Glutamatergic neuron (in vitro differentiated cells): ENCODE measurements at regions not wholly inside any gene's neighbourhood (a gene's known extent, or its start where the extent isn't known, plus 50 kb on each side); places are given as distances from the start of the nearest gene placed in this dataset.

ENCODE experiments used
- DNase-seq: peaks from one replicate; pipeline ENCODE4 v3.0.0; 2022
- H3K27ac Mint-ChIP-seq: one replicate; pipeline ENCODE4 v1.8.0; 2020; ENCODE audit warnings: mild to moderate bottlenecking, mixed read lengths, inconsistent platforms; ENCODE audit not compliant: unreplicated experiment
- H3K27me3 Mint-ChIP-seq: one replicate; pipeline ENCODE4 v1.8.0; 2020; ENCODE audit warnings: mild to moderate bottlenecking, moderate library complexity, mixed read lengths, inconsistent platforms; ENCODE audit not compliant: unreplicated experiment
- H3K36me3 Mint-ChIP-seq: one replicate; pipeline ENCODE4 v1.8.0; 2020; ENCODE audit warnings: mild to moderate bottlenecking, mixed read lengths, inconsistent platforms; ENCODE audit not compliant: unreplicated experiment
- H3K4me1 Mint-ChIP-seq: one replicate; pipeline ENCODE4 v1.8.0; 2020; ENCODE audit warnings: mild to moderate bottlenecking, low read depth, mixed read lengths, inconsistent platforms; ENCODE audit not compliant: unreplicated experiment
- H3K4me3 Mint-ChIP-seq: one replicate; pipeline ENCODE4 v1.8.0; 2020; ENCODE audit warnings: mild to moderate bottlenecking, mixed read lengths, inconsistent platforms; ENCODE audit not compliant: unreplicated experiment
- H3K9me3 Mint-ChIP-seq: one replicate; pipeline ENCODE4 v1.8.0; 2020; ENCODE audit warnings: mild to moderate bottlenecking, moderate library complexity, mixed read lengths, inconsistent platforms; ENCODE audit not compliant: unreplicated experiment
- TF ChIP-seq, protein P1 (sequence below): fragments of 200-600 bp; sonication (generic); IDR thresholded peaks from one replicate; pipeline ENCODE4 v1.5.0; 2021; ENCODE audit not compliant: partially characterized antibody, unreplicated experiment

DNA sequence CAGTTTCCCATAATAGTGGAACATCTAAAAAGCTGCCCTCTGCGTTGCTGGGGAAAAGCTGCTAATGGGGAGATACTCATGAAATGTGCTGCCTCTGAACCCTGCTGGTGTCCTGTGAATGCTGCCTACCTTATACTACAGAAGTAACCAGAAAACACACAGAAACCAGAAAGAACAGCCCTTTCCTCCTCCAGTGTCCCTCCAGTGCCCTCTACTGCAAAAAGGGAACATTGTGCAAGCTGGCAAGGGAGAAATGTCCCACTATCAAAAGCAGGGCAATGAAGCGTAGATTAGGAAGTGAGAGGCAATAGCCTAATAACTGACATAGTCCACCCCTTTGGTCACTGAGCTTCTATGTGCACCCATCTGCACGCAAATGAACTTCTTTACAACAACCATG, 162.7 kb upstream of the ETAA1 start:
- Mint-ChIP-seq H3K27ac (no peak overlapping the region), H3K36me3 (no peaks in the 10 kb centered on the region), H3K4me1 (no peaks in the 10 kb centered on the region), H3K27me3 (no peaks in the 10 kb centered on the region), H3K4me3 (no peak overlapping the region), H3K9me3 (no peaks in the 10 kb centered on the region)
- no peak for DNase-seq
- TF ChIP-seq, protein P1, sequence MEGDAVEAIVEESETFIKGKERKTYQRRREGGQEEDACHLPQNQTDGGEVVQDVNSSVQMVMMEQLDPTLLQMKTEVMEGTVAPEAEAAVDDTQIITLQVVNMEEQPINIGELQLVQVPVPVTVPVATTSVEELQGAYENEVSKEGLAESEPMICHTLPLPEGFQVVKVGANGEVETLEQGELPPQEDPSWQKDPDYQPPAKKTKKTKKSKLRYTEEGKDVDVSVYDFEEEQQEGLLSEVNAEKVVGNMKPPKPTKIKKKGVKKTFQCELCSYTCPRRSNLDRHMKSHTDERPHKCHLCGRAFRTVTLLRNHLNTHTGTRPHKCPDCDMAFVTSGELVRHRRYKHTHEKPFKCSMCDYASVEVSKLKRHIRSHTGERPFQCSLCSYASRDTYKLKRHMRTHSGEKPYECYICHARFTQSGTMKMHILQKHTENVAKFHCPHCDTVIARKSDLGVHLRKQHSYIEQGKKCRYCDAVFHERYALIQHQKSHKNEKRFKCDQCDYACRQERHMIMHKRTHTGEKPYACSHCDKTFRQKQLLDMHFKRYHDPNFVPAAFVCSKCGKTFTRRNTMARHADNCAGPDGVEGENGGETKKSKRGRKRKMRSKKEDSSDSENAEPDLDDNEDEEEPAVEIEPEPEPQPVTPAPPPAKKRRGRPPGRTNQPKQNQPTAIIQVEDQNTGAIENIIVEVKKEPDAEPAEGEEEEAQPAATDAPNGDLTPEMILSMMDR: no peak

DNA sequence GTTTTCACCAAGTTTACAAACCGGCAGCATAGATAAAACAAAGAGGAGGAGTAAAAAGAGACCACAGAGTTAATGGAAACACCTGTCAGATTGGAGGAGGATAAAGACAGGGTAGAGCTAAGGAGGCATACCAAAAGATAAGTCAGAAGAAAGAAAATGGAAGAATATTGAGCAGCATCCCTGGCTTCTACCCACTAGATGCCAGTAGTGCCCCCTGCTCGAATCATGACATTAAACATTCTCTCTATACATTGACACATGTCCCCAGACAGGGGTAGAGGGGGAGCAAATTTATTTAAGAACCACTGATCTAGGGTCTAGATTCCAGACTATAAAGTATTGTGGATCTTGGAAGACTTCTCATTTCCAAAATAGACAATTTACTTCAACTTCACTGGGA, 159.8 kb upstream of the ETAA1 start:
- no peak overlapping the region for H3K27ac Mint-ChIP-seq
- H3K4me3 Mint-ChIP-seq: no peak overlapping the region
- H3K4me1 Mint-ChIP-seq: no peaks in the 10 kb centered on the region
- no peaks in the 10 kb centered on the region for H3K27me3 Mint-ChIP-seq
- H3K36me3 Mint-ChIP-seq: no peaks in the 10 kb centered on the region
- no peaks in the 10 kb centered on the region for H3K9me3 Mint-ChIP-seq
- TF ChIP-seq, protein P1: no peak
- DNase-seq: no peak

DNA sequence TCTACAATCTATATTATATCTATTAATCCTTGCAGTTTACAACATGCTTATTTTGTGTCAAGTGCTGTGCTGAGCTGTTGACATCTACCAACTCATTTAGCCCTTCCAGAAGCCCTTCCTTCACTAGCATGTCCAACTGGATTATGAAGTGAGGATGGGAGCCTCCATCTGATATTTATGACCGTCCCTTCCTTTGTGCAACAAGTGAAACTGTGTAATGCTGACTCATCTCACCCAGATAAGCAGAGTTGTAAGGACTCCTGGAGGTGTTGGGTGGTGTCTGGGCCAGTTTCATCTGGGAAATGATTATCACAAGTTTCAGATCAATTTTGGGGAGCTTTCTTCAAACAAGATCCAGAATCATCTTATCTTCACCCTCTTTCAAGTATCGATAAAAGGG, 156.6 kb upstream of the ETAA1 start:
- DNase-seq: no peak
- Mint-ChIP-seq H3K4me3 (no peak overlapping the region), H3K27me3 (no peaks in the 10 kb centered on the region), H3K27ac (no peak overlapping the region), H3K9me3 (no peaks in the 10 kb centered on the region), H3K36me3 (no peaks in the 10 kb centered on the region), H3K4me1 (no peaks in the 10 kb centered on the region)
- TF ChIP-seq, protein P1: no peak

DNA sequence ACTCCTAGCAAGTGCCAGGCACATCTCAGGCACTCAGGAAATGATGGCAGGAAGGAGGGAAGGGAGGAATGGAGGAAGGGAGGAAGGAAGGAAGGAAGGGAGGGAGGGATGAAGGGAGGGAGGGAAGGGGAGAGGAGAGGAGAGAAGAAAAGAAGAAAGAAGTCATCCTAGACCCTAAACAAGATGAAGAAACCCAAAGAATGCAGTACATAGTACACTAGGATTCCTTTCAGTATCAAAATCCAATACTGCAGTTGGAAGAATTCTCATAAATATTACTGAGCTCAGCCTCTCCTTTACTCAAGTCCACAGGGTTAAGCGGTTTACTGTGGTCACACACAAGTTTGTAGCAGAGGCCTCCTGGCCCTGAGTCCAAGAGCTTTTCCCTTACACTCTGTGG, 155.7 kb upstream of the ETAA1 start:
- no peak for DNase-seq
- H3K27me3 Mint-ChIP-seq: no peaks in the 10 kb centered on the region
- no peaks in the 10 kb centered on the region for H3K36me3 Mint-ChIP-seq
- H3K9me3 Mint-ChIP-seq: no peaks in the 10 kb centered on the region
- no peak overlapping the region for H3K4me3 Mint-ChIP-seq
- H3K27ac Mint-ChIP-seq: no peak overlapping the region
- H3K4me1 Mint-ChIP-seq: no peaks in the 10 kb centered on the region
- TF ChIP-seq, protein P1: no peak

DNA sequence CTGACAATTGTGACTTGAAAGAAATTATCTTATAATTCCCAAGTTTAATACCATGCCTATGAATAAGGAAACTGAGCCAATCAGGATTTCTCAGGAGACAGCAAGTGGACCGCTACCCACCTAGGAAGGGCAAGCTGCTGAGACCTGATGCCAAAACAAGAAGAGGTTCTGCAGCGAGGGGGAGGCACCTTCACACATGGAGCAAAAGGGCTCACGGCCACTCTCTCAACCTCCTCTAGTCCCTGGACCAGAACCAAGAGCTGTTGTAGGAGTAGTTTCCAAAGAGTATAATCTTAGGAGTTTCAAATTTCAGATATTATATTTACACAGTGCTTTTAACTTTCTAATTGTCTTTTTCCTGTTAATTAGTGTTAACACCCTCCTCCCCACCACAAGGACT, 154.7 kb upstream of the ETAA1 start:
- H3K4me3 Mint-ChIP-seq: no peak overlapping the region
- H3K4me1 Mint-ChIP-seq: no peaks in the 10 kb centered on the region
- no peaks in the 10 kb centered on the region for H3K27me3 Mint-ChIP-seq
- no peaks in the 10 kb centered on the region for H3K9me3 Mint-ChIP-seq
- no peak for DNase-seq
- TF ChIP-seq, protein P1: no peak
- no peaks in the 10 kb centered on the region for H3K36me3 Mint-ChIP-seq
- no peak overlapping the region for H3K27ac Mint-ChIP-seq
